Neural cell (in vitro differentiated cells): ENCODE measurements at regions not wholly inside any gene's neighbourhood (a gene's known extent, or its start where the extent isn't known, plus 50 kb on each side); places are given as distances from the start of the nearest gene placed in this dataset.

ENCODE experiments used
- H2AFZ ChIP-seq: fragments of 200-600, 300-800 bp; sonication (generic), shearing (Covaris generic); 2 replicates; pipeline ENCODE4 v1.6.0; 2014; ENCODE audit warnings: low read depth, mild to moderate bottlenecking, antibody characterized with exemption, low read length, moderate library complexity
- H3F3A ChIP-seq: fragments of 200-600 bp; shearing (Covaris generic); 2 replicates; pipeline ENCODE4 v1.6.1; 2016; ENCODE audit warnings: mild to moderate bottlenecking, moderate library complexity, mixed read lengths, antibody characterized with exemption, low read length; ENCODE audit not compliant: insufficient read depth, poor library complexity, severe bottlenecking
- H3K27ac ChIP-seq: fragments of 200-600, 300-800 bp; sonication (generic), shearing (Covaris generic); 2 replicates; pipeline ENCODE4 v1.5.1; 2014; ENCODE audit warnings: mild to moderate bottlenecking, low read length, moderate library complexity
- H3K27me3 ChIP-seq: fragments of 300-800, 200-600 bp; sonication (generic), shearing (Covaris generic); 2 replicates; pipeline ENCODE4 v1.6.0; 2014; ENCODE audit warnings: mild to moderate bottlenecking, low read depth, low read length, moderate library complexity; ENCODE audit not compliant: insufficient read depth
- H3K36me3 ChIP-seq: fragments of 300-800, 200-600 bp; sonication (generic), shearing (Covaris generic); 2 replicates; pipeline ENCODE4 v1.5.1; 2014; ENCODE audit warnings: mild to moderate bottlenecking, antibody characterized with exemption, low read length, moderate library complexity; ENCODE audit not compliant: insufficient read depth
- H3K4me2 ChIP-seq: fragments of 300-800, 200-600 bp; sonication (generic), shearing (Covaris generic); 2 replicates; pipeline ENCODE4 v1.6.0; 2014; ENCODE audit warnings: mild to moderate bottlenecking, low read length
- H3K4me3 ChIP-seq: fragments of 300-800, 200-600 bp; sonication (generic), shearing (Covaris generic); 2 replicates; pipeline ENCODE4 v1.5.1; 2014; ENCODE audit warnings: mild to moderate bottlenecking, low read length, moderate library complexity
- H3K79me2 ChIP-seq: fragments of 200-600 bp; shearing (Covaris generic); replicated peaks from 2 replicates; pipeline ENCODE4 v1.6.0; 2014; ENCODE audit warnings: mild to moderate bottlenecking, low read length, moderate library complexity; ENCODE audit not compliant: insufficient read depth
- H3K9ac ChIP-seq: fragments of 300-800, 200-600 bp; sonication (generic), shearing (Covaris generic); 2 replicates; pipeline ENCODE4 v1.6.1; 2016; ENCODE audit warnings: mild to moderate bottlenecking, low read length, mixed read lengths
- H3K9me2 ChIP-seq: fragments of 200-600 bp; shearing (Covaris generic); 2 replicates; pipeline ENCODE4 v1.6.1; 2016; ENCODE audit warnings: mild to moderate bottlenecking, low read length, mixed read lengths; ENCODE audit not compliant: insufficient read depth
- H3K9me3 ChIP-seq: fragments of 200-600, 300-800 bp; sonication (generic), shearing (Covaris generic); 2 replicates; pipeline ENCODE4 v1.6.1; 2016; ENCODE audit warnings: mild to moderate bottlenecking, mixed run types, low read length, moderate library complexity, mixed read lengths
- H4K20me1 ChIP-seq: fragments of 200-600 bp; shearing (Covaris generic); 2 replicates; pipeline ENCODE4 v1.6.1; 2016; ENCODE audit warnings: mild to moderate bottlenecking, mixed run types; ENCODE audit not compliant: insufficient read depth
- CTCF ChIP-seq: fragments of 450-650 bp; IDR thresholded peaks from 2 replicates; pipeline ENCODE4 v1.5.1; 2014; ENCODE audit warnings: antibody characterized with exemption, mild to moderate bottlenecking, moderate library complexity; ENCODE audit not compliant: poor library complexity, severe bottlenecking
- EP300 ChIP-seq: fragments of 450-650 bp; conservative IDR thresholded peaks from 2 replicates; pipeline ENCODE4 v1.6.1; 2014; ENCODE audit warnings: antibody characterized with exemption, mild to moderate bottlenecking, moderate library complexity; ENCODE audit not compliant: poor library complexity, severe bottlenecking
- EZH2 ChIP-seq: fragments of 200-600, 300-800 bp; shearing (Covaris generic), sonication (generic); IDR thresholded peaks from 2 replicates; pipeline ENCODE4 v1.6.1; 2014; ENCODE audit warnings: antibody characterized with exemption, low read length, borderline replicate concordance, mild to moderate bottlenecking; ENCODE audit not compliant: insufficient read depth, poor library complexity, severe bottlenecking
- MXI1 ChIP-seq: fragments of 450-650 bp; conservative IDR thresholded peaks from 2 replicates; pipeline ENCODE4 v1.6.1; 2014; ENCODE audit warnings: antibody characterized with exemption, mild to moderate bottlenecking; ENCODE audit not compliant: poor library complexity, severe bottlenecking
- POLR2AphosphoS5 ChIP-seq: IDR thresholded peaks from 2 replicates; pipeline ENCODE4 v1.6.1; 2012
- RAD21 ChIP-seq: fragments of 450-650 bp; conservative IDR thresholded peaks from 2 replicates; pipeline ENCODE4 v1.6.1; 2014; ENCODE audit warnings: antibody characterized with exemption, mild to moderate bottlenecking, moderate library complexity
- REST ChIP-seq: IDR thresholded peaks from 2 replicates; pipeline ENCODE4 v1.6.1; 2012; ENCODE audit warnings: borderline replicate concordance
- SMC3 ChIP-seq: fragments of 450-650 bp; conservative IDR thresholded peaks from 2 replicates; pipeline ENCODE4 v1.6.1; 2014; ENCODE audit warnings: antibody characterized with exemption, mild to moderate bottlenecking, moderate library complexity; ENCODE audit not compliant: poor library complexity
- TAF1 ChIP-seq: IDR thresholded peaks from 2 replicates; pipeline ENCODE4 v1.6.1; 2012; ENCODE audit warnings: low read depth

- no peak overlapping the region for H3K4me2 ChIP-seq
- no peak overlapping the region for H3K4me3 ChIP-seq
- H3F3A ChIP-seq = no peaks in the 10 kb centered on the region
- no peaks in the 10 kb centered on the region for H3K9me3 ChIP-seq
- no peak overlapping the region for H2AFZ ChIP-seq
- H3K9ac ChIP-seq = no peak overlapping the region
- H3K27ac ChIP-seq = no peak overlapping the region
- H4K20me1 ChIP-seq = no peaks in the 10 kb centered on the region
- no peaks in the 10 kb centered on the region for H3K9me2 ChIP-seq
- TF ChIP-seq REST (no peak), EP300 (no peak), POLR2AphosphoS5 (no peak), MXI1 (no peak), RAD21 (no peak), CTCF (no peak), EZH2 (no peak), SMC3 (no peak), TAF1 (no peak)
- no peaks in the 10 kb centered on the region for H3K27me3 ChIP-seq
- H3K36me3 ChIP-seq = no peaks in the 10 kb centered on the region
- H3K79me2 ChIP-seq = no peaks in the 10 kb centered on the region
These were observed 368.4 kb upstream of the HS6ST1 start for GRCh38 chr2:128686881-128687555.

GRCh38 chr2:128687565-128687964, 368.9 kb upstream of the HS6ST1 start:
- H3K9ac ChIP-seq = no peak overlapping the region
- no peaks in the 10 kb centered on the region for H3K9me3 ChIP-seq
- H3K9me2 ChIP-seq = no peaks in the 10 kb centered on the region
- no peak overlapping the region for H2AFZ ChIP-seq
- H3K79me2 ChIP-seq = no peaks in the 10 kb centered on the region
- no peaks in the 10 kb centered on the region for H3K27me3 ChIP-seq
- no peaks in the 10 kb centered on the region for H3K36me3 ChIP-seq
- TF ChIP-seq MXI1 (no peak), TAF1 (no peak), REST (no peak), RAD21 (no peak), EZH2 (no peak), EP300 (no peak)
- H3F3A ChIP-seq = no peaks in the 10 kb centered on the region
- no peak overlapping the region for H3K4me2 ChIP-seq
- no peak overlapping the region for H3K27ac ChIP-seq
- H4K20me1 ChIP-seq = no peaks in the 10 kb centered on the region
- no peak overlapping the region for H3K4me3 ChIP-seq
